Activated CD4-positive, alpha-beta memory T cell treated with anti-CD3 and anti-CD28 coated beads for 36 hours (primary cell): ENCODE measurements at regions not wholly inside any gene's neighbourhood (a gene's known extent, or its start where the extent isn't known, plus 50 kb on each side); places are given as distances from the start of the nearest gene placed in this dataset.
A peak's percentile ranks its signal among the peaks of the same experiment; 100 is the strongest.
"Not testable (repeated sequence)": the region's sequence is repeated elsewhere in the genome, so short reads cannot be mapped to it uniquely, and the experiment has no call there.

ENCODE experiments used
- CTCF ChIA-PET: fragments of 350-600 bp; sonication (Branson Sonifier 250); formaldehyde crosslinking; loops from one replicate; lab custom pipeline; 2021; ENCODE audit warnings: antibody characterized with exemption, inconsistent platforms; lab: Charles Lee
- POLR2A ChIA-PET: fragments of 350-600 bp; sonication (Branson Sonifier 250); formaldehyde crosslinking; loops from one replicate; lab custom pipeline; 2021; ENCODE audit warnings: antibody characterized with exemption; lab: Charles Lee
- DNase-seq: peaks from one replicate; pipeline ENCODE4 v3.0.0-alpha.2; 2020
- H3K27ac Mint-ChIP-seq: one replicate; pipeline ENCODE4 v1.8.0; 2021; ENCODE audit warnings: mixed read lengths
- H3K27me3 Mint-ChIP-seq: one replicate; pipeline ENCODE4 v1.8.0; 2021; ENCODE audit warnings: mixed read lengths
- H3K36me3 Mint-ChIP-seq: one replicate; pipeline ENCODE4 v1.8.0; 2021; ENCODE audit warnings: mixed read lengths
- H3K4me1 Mint-ChIP-seq: one replicate; pipeline ENCODE4 v1.8.0; 2021; ENCODE audit warnings: low read depth, mixed read lengths
- H3K4me3 Mint-ChIP-seq: one replicate; pipeline ENCODE4 v1.8.0; 2021; ENCODE audit warnings: mild to moderate bottlenecking, mixed read lengths
- H3K9me3 Mint-ChIP-seq: one replicate; pipeline ENCODE4 v1.8.0; 2021; ENCODE audit warnings: mixed read lengths
- intact Hi-C: fragments of 100-400 bp; cut with micrococcal nuclease; formaldehyde crosslinking; loops from one replicate; pipeline ENCODE4 v1.15.1; 2023

- CTCF ChIA-PET, result no interaction called here
- Mint-ChIP-seq H3K4me1 (no peaks in the 10 kb centered on the region), H3K27ac (no peak overlapping the region), H3K36me3 (no peaks in the 10 kb centered on the region), H3K27me3 (no peaks in the 10 kb centered on the region), H3K4me3 (no peak overlapping the region), H3K9me3 (no peaks in the 10 kb centered on the region)
- intact Hi-C loops, result no loop called here
- POLR2A ChIA-PET, result no interaction called here
- DNase-seq, result no peak
Observed at GRCh38 chrX:50967736-50968135, 57.2 kb downstream of the BMP15 start.

GRCh38 chrX:50968871-50969635 is 58.5 kb downstream of the BMP15 start:
- CTCF ChIA-PET, result not testable (repeated sequence)

GRCh38 chrX:50971395-50971794 is 60.9 kb downstream of the BMP15 start:
- intact Hi-C loops, result no loop called here
- Mint-ChIP-seq H3K36me3 (no peaks in the 10 kb centered on the region), H3K4me1 (no peaks in the 10 kb centered on the region), H3K27me3 (no peaks in the 10 kb centered on the region), H3K4me3 (no peak overlapping the region), H3K27ac (no peak overlapping the region), H3K9me3 (no peaks in the 10 kb centered on the region)
- ChIA-PET POLR2A (no interaction called here), CTCF (no interaction called here)
- DNase-seq, result peak; percentile 10

More at GRCh38 chrX:50968871-50969635, 58.5 kb downstream of the BMP15 start:
- DNase-seq, intact Hi-C loops, H3K27me3 Mint-ChIP-seq, POLR2A ChIA-PET, H3K4me3 Mint-ChIP-seq, H3K36me3 Mint-ChIP-seq, H3K9me3 Mint-ChIP-seq, H3K4me1 Mint-ChIP-seq, H3K27ac Mint-ChIP-seq: not testable (repeated sequence)

GRCh38 chrX:50973199-50973598 is 62.7 kb downstream of the BMP15 start:
- intact Hi-C loops, result no loop called here
- Mint-ChIP-seq H3K27me3 (no peaks in the 10 kb centered on the region), H3K27ac (no peak overlapping the region), H3K4me3 (no peak overlapping the region), H3K9me3 (no peaks in the 10 kb centered on the region), H3K36me3 (no peaks in the 10 kb centered on the region), H3K4me1 (no peaks in the 10 kb centered on the region)
- DNase-seq, result no peak
- ChIA-PET POLR2A (no interaction called here), CTCF (no interaction called here)

GRCh38 chrX:50978920-50979682 is 68.6 kb downstream of the BMP15 start:
- DNase-seq, result no peak
- no peaks in the 10 kb centered on the region for H3K27me3 Mint-ChIP-seq
- CTCF ChIA-PET, result interaction anchor here (1.2 kb wide), 1 partner anchor 9 kb away, joined by 4 read pairs; no protein-coding TSS in a partner anchor
- no peaks in the 10 kb centered on the region for H3K9me3 Mint-ChIP-seq
- intact Hi-C loops, result no loop called here
- H3K4me1 Mint-ChIP-seq, result no peaks in the 10 kb centered on the region
- no peak overlapping the region for H3K4me3 Mint-ChIP-seq
- POLR2A ChIA-PET, result no interaction called here
- no peaks in the 10 kb centered on the region for H3K36me3 Mint-ChIP-seq
- no peak overlapping the region for H3K27ac Mint-ChIP-seq

- H3K4me1 Mint-ChIP-seq, result no peaks in the 10 kb centered on the region
- POLR2A ChIA-PET, result no interaction called here
Observed at GRCh38 chrX:50980251-50980650, 69.7 kb downstream of the BMP15 start.

GRCh38 chrX:50988649-50989048 is 78.1 kb downstream of the BMP15 start:
- Mint-ChIP-seq H3K9me3 (no peaks in the 10 kb centered on the region), H3K36me3 (no peaks in the 10 kb centered on the region), H3K4me3 (no peak overlapping the region), H3K27ac (no peak overlapping the region), H3K4me1 (no peaks in the 10 kb centered on the region), H3K27me3 (peaks cover 3% of the 10 kb centered on the region)
- intact Hi-C loops, result loop anchor here (2.0 kb wide), 1 partner anchor 298 kb away; no protein-coding TSS in a partner anchor
- CTCF ChIA-PET, result interaction anchor here (0.8 to 2.2 kb wide), 3 partner anchors 10 to 297 kb away, joined by 3 to 10 read pairs (median 4); no protein-coding TSS in a partner anchor
- peak; percentile 9 for DNase-seq
- POLR2A ChIA-PET, result no interaction called here

More at GRCh38 chrX:50980251-50980650, 69.7 kb downstream of the BMP15 start:
- no peaks in the 10 kb centered on the region for H3K36me3 Mint-ChIP-seq
- no peaks in the 10 kb centered on the region for H3K9me3 Mint-ChIP-seq
- no peaks in the 10 kb centered on the region for H3K27me3 Mint-ChIP-seq
- H3K4me3 Mint-ChIP-seq, result no peak overlapping the region
- H3K27ac Mint-ChIP-seq, result no peak overlapping the region
- no peak for DNase-seq
- intact Hi-C loops, result no loop called here
- CTCF ChIA-PET, result no interaction called here

- H3K4me3 Mint-ChIP-seq, result no peak overlapping the region
- no peaks in the 10 kb centered on the region for H3K9me3 Mint-ChIP-seq
- H3K27ac Mint-ChIP-seq, result no peak overlapping the region
- intact Hi-C loops, result no loop called here
- POLR2A ChIA-PET, result no interaction called here
- CTCF ChIA-PET, result no interaction called here
- H3K36me3 Mint-ChIP-seq, result no peaks in the 10 kb centered on the region
- no peaks in the 10 kb centered on the region for H3K27me3 Mint-ChIP-seq
- no peak for DNase-seq
- H3K4me1 Mint-ChIP-seq, result no peaks in the 10 kb centered on the region
Observed at GRCh38 chrX:50996930-50997329, 86.4 kb downstream of the BMP15 start.

GRCh38 chrX:51000384-51000783 is 89.8 kb downstream of the BMP15 start:
- H3K36me3 Mint-ChIP-seq, H3K4me1 Mint-ChIP-seq, DNase-seq, POLR2A ChIA-PET, H3K4me3 Mint-ChIP-seq, CTCF ChIA-PET, H3K27ac Mint-ChIP-seq, H3K9me3 Mint-ChIP-seq, intact Hi-C loops, H3K27me3 Mint-ChIP-seq: not testable (repeated sequence)

- H3K27ac Mint-ChIP-seq, H3K9me3 Mint-ChIP-seq, H3K4me1 Mint-ChIP-seq, H3K36me3 Mint-ChIP-seq, intact Hi-C loops, H3K27me3 Mint-ChIP-seq, H3K4me3 Mint-ChIP-seq, POLR2A ChIA-PET, DNase-seq, CTCF ChIA-PET: not testable (repeated sequence)
Observed at GRCh38 chrX:51001733-51002632, 91.4 kb downstream of the BMP15 start.

- no peaks in the 10 kb centered on the region for H3K4me1 Mint-ChIP-seq
- CTCF ChIA-PET, result no interaction called here
- intact Hi-C loops, result no loop called here
- DNase-seq, result no peak
- H3K4me3 Mint-ChIP-seq, result no peak overlapping the region
- POLR2A ChIA-PET, result no interaction called here
- H3K27ac Mint-ChIP-seq, result no peak overlapping the region
- H3K9me3 Mint-ChIP-seq, result no peaks in the 10 kb centered on the region
- no peaks in the 10 kb centered on the region for H3K36me3 Mint-ChIP-seq
- peaks cover 1% of the 10 kb centered on the region for H3K27me3 Mint-ChIP-seq
Observed at GRCh38 chrX:51006064-51006463, 95.5 kb downstream of the BMP15 start.
